Prostate gland (tissue), 2 donors: ENCODE measurements at regions not wholly inside any gene's neighbourhood (a gene's known extent, or its start where the extent isn't known, plus 50 kb on each side); places are given as distances from the start of the nearest gene placed in this dataset.

ENCODE experiments used
- DNase-seq: peaks from one replicate; pipeline ENCODE4 v3.0.0-alpha.2; 2019; ENCODE audit warnings: low spot score
- H3K27ac ChIP-seq, 2 donors: fragments of 200-600 bp; sonication (generic); 2 replicates each; pipeline ENCODE4 v1.5.1; 2017 to 2019
- H3K27me3 ChIP-seq: fragments of 200-600 bp; sonication (generic); replicated peaks from 2 replicates; pipeline ENCODE4 v1.5.1; 2019; ENCODE audit not compliant: insufficient read depth
- H3K36me3 ChIP-seq, 2 donors: fragments of 200-600 bp; sonication (generic); 1 replicate in 1 of 2; 2 replicates in 1 of 2; pipeline versions ENCODE4 v1.5.1 to v1.8.1; 2017 to 2019
- H3K4me1 ChIP-seq: fragments of 200-600 bp; sonication (generic); replicated peaks from 2 replicates; pipeline ENCODE4 v1.5.1; 2019
- H3K4me3 ChIP-seq, 2 donors: fragments of 200-600 bp; sonication (generic); 2 replicates each; pipeline ENCODE4 v1.5.1; 2017 to 2019
- H3K9me3 ChIP-seq: fragments of 200-600 bp; sonication (generic); 2 replicates; pipeline ENCODE4 v1.5.1; 2017
- POLR2A ChIP-seq: fragments of 450-650 bp; IDR thresholded peaks from one replicate; pipeline ENCODE4 v1.6.1; 2016; ENCODE audit warnings: antibody characterized with exemption, mild to moderate bottlenecking
- POLR2AphosphoS5 ChIP-seq: sonication (generic); formaldehyde crosslinking; IDR thresholded peaks from one replicate; pipeline ENCODE4 v1.6.1; 2017; ENCODE audit warnings: antibody characterized with exemption
- WGBS: methylation state at CpG from one replicate; pipeline ENCODE4 v1.1.5; 2018; 5-methylcytosine and 5-hydroxymethylcytosine counted together
- intact Hi-C: fragments of 100-400 bp; cut with DNase I; formaldehyde crosslinking; loops from one replicate; pipeline ENCODE4 v1.14.2; 2022
- TF ChIP-seq, protein P1 (sequence below), 4 experiments: fragments of 200-600 bp in 2 of 4; fragments of 450-650 bp in 2 of 4; sonication (generic) in 2 of 4; IDR thresholded peaks; 1 replicate in 3 of 4; 2 replicates in 1 of 4; pipeline ENCODE4 v1.5.1; 2016 to 2019; ENCODE audit warnings: antibody characterized with exemption in 4 of 4, mild to moderate bottlenecking in 2 of 4, moderate library complexity in 2 of 4

DNA sequence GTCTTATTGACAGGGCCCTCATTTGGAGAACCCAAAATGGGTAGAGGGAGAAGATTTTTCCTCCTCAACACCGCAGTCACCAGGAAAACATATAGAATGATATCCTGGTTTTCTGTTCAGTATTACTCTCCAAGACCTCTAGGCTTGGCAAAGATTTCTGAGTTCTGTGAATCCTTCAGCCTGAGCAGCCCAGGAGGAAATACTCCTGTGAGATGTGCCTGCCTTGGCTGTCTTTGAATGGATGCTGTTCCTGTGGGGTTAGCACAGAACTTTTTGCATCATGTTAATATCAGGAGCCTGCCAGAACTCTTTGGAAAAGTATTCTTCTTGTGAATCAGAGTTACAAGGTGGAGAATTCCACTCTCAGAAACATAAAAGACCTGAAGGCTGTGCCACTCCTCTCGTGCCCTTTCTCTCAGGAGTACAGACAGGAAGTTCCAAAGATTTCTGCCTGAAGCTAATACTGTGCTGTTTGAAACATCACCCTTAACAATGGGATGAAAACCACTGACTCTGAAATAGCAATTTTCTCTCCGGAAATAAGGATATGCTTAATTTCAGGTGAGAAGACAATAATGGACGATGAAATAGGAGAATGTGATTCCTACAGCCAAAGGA is 520.1 kb upstream of the NBEA start:
- no peaks in the 10 kb centered on the region for H3K36me3 ChIP-seq
- H3K27ac ChIP-seq: no peak overlapping the region
- TF ChIP-seq, protein P1, sequence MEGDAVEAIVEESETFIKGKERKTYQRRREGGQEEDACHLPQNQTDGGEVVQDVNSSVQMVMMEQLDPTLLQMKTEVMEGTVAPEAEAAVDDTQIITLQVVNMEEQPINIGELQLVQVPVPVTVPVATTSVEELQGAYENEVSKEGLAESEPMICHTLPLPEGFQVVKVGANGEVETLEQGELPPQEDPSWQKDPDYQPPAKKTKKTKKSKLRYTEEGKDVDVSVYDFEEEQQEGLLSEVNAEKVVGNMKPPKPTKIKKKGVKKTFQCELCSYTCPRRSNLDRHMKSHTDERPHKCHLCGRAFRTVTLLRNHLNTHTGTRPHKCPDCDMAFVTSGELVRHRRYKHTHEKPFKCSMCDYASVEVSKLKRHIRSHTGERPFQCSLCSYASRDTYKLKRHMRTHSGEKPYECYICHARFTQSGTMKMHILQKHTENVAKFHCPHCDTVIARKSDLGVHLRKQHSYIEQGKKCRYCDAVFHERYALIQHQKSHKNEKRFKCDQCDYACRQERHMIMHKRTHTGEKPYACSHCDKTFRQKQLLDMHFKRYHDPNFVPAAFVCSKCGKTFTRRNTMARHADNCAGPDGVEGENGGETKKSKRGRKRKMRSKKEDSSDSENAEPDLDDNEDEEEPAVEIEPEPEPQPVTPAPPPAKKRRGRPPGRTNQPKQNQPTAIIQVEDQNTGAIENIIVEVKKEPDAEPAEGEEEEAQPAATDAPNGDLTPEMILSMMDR (IDR thresholded peaks at IDR 0.05): no peak
- TF ChIP-seq POLR2A (no peak), POLR2AphosphoS5 (no peak)
- no peak overlapping the region for H3K4me3 ChIP-seq
- no peaks in the 10 kb centered on the region for H3K4me1 ChIP-seq
- H3K9me3 ChIP-seq: no peaks in the 10 kb centered on the region
- intact Hi-C loops: loop anchor here (5.0 kb wide), 1 partner anchor 35 kb away; no protein-coding TSS in a partner anchor
- no peaks in the 10 kb centered on the region for H3K27me3 ChIP-seq
- DNase-seq: no peak
- WGBS: 63% methylated on average over 4 of the region's 4 CpGs

DNA sequence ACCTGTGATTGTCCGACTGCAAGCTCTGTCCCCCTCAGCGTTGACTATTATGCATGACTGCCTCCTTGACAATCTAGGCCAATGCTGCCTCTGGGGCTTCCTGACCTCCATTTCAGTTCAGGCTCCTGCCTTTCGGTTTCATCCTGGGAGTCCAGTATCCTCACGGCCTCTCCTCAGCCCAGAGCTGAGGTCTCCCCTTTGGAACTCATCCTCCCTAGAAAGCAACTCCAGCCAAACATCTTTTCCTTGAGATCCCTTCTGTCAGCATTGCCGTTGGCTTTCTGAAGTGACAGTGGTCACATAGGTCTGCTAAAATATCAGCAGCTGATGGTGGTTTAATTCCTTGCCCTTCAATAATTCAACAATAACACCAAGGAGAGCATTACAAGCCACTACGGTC is 519.1 kb upstream of the NBEA start:
- intact Hi-C loops: loop anchor here (5.0 kb wide), 1 partner anchor 34 kb away; no protein-coding TSS in a partner anchor
- TF ChIP-seq, protein P1 (IDR thresholded peaks at IDR 0.05): no peak
- TF ChIP-seq POLR2AphosphoS5 (no peak), POLR2A (no peak)
- Histone ChIP-seq H3K27me3 (no peaks in the 10 kb centered on the region), H3K27ac (no peak overlapping the region), H3K4me1 (no peaks in the 10 kb centered on the region), H3K36me3 (no peaks in the 10 kb centered on the region), H3K9me3 (no peaks in the 10 kb centered on the region), H3K4me3 (no peak overlapping the region)
- no peak for DNase-seq
- 93% methylated on average over 6 of the region's 6 CpGs for WGBS

DNA sequence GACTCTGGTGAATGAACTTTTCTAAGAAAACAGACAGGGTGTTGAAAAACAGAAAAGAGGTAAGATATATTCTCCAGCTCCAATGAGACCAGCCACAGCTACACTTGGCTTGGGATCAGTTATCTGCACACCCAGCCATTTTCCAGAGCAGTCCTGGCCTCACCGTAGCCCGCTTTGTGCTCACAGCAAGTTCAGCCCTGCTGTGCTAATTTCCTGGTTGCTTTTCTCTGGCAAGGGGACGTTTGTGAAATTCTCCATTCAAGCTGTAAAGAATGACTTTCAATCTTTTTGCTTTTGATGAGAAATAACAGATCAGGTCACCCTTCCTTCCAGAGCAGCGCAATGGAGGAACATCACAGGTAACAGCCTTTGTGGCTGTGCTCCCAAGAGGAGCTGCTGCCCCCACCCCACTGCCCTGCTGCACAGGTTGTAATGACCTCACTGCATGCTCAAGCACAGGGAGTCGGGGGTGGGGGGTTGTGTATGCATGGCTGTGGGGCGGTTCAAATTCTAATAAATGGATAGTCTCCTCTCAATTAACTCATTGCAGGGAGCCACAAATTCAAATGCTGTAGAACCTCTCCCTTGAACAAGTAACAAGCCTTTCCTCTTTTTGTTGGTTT is 516.6 kb upstream of the NBEA start:
- WGBS: 67% methylated on average over 6 of the region's 6 CpGs
- Histone ChIP-seq H3K36me3 (no peaks in the 10 kb centered on the region), H3K27me3 (no peaks in the 10 kb centered on the region), H3K27ac (no peak overlapping the region), H3K4me1 (no peaks in the 10 kb centered on the region), H3K4me3 (no peak overlapping the region), H3K9me3 (no peaks in the 10 kb centered on the region)
- DNase-seq: no peak
- TF ChIP-seq POLR2AphosphoS5: no peak
- TF ChIP-seq POLR2A: no peak
- TF ChIP-seq, protein P1 (IDR thresholded peaks at IDR 0.05): no peak
- intact Hi-C loops: no loop called here

DNA sequence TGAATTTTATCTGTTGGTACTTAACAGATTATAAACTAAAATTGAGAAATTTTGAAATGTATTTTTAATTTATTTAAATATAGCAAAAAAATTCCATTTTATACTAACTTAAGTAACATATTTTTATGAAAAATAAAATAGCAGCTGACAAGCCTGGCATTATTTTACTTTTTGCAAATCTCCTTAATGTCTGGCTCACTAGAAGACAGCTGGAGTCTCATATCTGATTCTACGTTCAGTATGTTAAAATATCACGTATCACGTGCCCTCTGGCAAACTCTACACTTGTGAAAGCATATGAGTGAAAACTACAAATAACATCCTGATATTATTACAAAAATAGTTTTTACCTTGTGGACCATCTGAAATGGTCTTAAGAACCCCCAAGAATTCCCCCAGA is 513.2 kb upstream of the NBEA start:
- H3K27ac ChIP-seq: no peak overlapping the region
- H3K27me3 ChIP-seq: no peaks in the 10 kb centered on the region
- H3K36me3 ChIP-seq: no peaks in the 10 kb centered on the region
- H3K4me3 ChIP-seq: no peak overlapping the region
- no peaks in the 10 kb centered on the region for H3K9me3 ChIP-seq
- no peaks in the 10 kb centered on the region for H3K4me1 ChIP-seq
- no peak for DNase-seq
- TF ChIP-seq POLR2AphosphoS5 (no peak), POLR2A (no peak)
- TF ChIP-seq, protein P1 (IDR thresholded peaks at IDR 0.05): no peak
- WGBS: 83% methylated on average over 3 of the region's 3 CpGs
- intact Hi-C loops: no loop called here

DNA sequence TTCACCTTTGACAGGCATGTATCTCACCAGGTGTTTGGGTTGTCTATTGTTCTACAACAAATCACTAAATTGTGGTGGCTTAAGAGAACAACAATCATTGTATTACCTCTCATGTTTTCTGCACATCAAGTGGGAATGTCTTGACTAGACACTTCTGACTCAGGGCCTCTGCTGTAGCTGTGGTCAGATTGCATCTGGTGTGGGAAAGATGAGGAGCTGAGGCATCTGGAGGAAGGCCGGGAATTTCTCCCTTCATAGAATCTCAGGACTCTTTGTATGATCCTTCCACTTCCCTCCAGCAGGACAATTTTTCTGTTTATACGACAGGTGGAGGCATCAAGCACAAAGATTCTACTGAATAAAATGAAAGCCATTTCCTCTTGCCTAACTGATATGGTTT is 511.8 kb upstream of the NBEA start:
- intact Hi-C loops: no loop called here
- WGBS: 97% methylated on average over 2 of the region's 2 CpGs
- TF ChIP-seq, protein P1 (IDR thresholded peaks at IDR 0.05): no peak
- TF ChIP-seq POLR2AphosphoS5 (no peak), POLR2A (no peak)

More for the DNA sequence above, 511.8 kb upstream of the NBEA start:
- Histone ChIP-seq H3K27me3 (no peaks in the 10 kb centered on the region), H3K9me3 (no peaks in the 10 kb centered on the region), H3K36me3 (no peaks in the 10 kb centered on the region), H3K27ac (no peak overlapping the region), H3K4me1 (no peaks in the 10 kb centered on the region), H3K4me3 (no peak overlapping the region)
- no peak for DNase-seq
